ENCODE measurements at regions not wholly inside any gene's neighbourhood (a gene's known extent, or its start where the extent isn't known, plus 50 kb on each side); places are given as distances from the start of the nearest gene placed in this dataset.
"Not testable (repeated sequence)": the region's sequence is repeated elsewhere in the genome, so short reads cannot be mapped to it uniquely, and the experiment has no call there.

- no peak for DNase-seq
- in situ Hi-C loops (cut with MboI; ENCODE audit: low pct_unique_long_range_greater_than_20kb, low sequenced_read_pairs), result no loop called here
These were observed 382.6 kb downstream of the AGTPBP1 start for GRCh38 chr9:85359161-85359560.

GRCh38 chr9:85349046-85349445 is 392.7 kb downstream of the AGTPBP1 start:
- DNase-seq, result no peak
- in situ Hi-C loops (cut with MboI; ENCODE audit: low pct_unique_long_range_greater_than_20kb, low sequenced_read_pairs), result no loop called here

GRCh38 chr9:85347541-85347940 is 394.2 kb downstream of the AGTPBP1 start:
- in situ Hi-C loops (cut with MboI; ENCODE audit: low pct_unique_long_range_greater_than_20kb, low sequenced_read_pairs), result no loop called here
- no peak for DNase-seq

- in situ Hi-C loops (cut with MboI; ENCODE audit: low pct_unique_long_range_greater_than_20kb, low sequenced_read_pairs), result no loop called here
These were observed 396.9 kb downstream of the AGTPBP1 start for GRCh38 chr9:85344901-85345300.

GRCh38 chr9:85339338-85339737 is 402.4 kb downstream of the AGTPBP1 start:
- no peak for DNase-seq
- in situ Hi-C loops (cut with MboI; ENCODE audit: low pct_unique_long_range_greater_than_20kb, low sequenced_read_pairs), result no loop called here

More at GRCh38 chr9:85344901-85345300, 396.9 kb downstream of the AGTPBP1 start:
- DNase-seq, result no peak

- in situ Hi-C loops (cut with MboI; ENCODE audit: low pct_unique_long_range_greater_than_20kb, low sequenced_read_pairs), result no loop called here
- DNase-seq, result no peak
These were observed 407.5 kb downstream of the AGTPBP1 start for GRCh38 chr9:85334228-85334627.

GRCh38 chr9:85332487-85332886 is 409.3 kb downstream of the AGTPBP1 start:
- peak; percentile 11 for DNase-seq
- in situ Hi-C loops (cut with MboI; ENCODE audit: low pct_unique_long_range_greater_than_20kb, low sequenced_read_pairs), result no loop called here

- DNase-seq, result no peak
- in situ Hi-C loops (cut with MboI; ENCODE audit: low pct_unique_long_range_greater_than_20kb, low sequenced_read_pairs), result no loop called here
These were observed 410.1 kb downstream of the AGTPBP1 start for GRCh38 chr9:85331626-85332025.

GRCh38 chr9:85322592-85322991 is 419.2 kb downstream of the AGTPBP1 start:
- in situ Hi-C loops (cut with MboI; ENCODE audit: low pct_unique_long_range_greater_than_20kb, low sequenced_read_pairs), result no loop called here
- no peak for DNase-seq

- DNase-seq, result no peak
- in situ Hi-C loops (cut with MboI; ENCODE audit: low pct_unique_long_range_greater_than_20kb, low sequenced_read_pairs), result no loop called here
These were observed 420.2 kb downstream of the AGTPBP1 start for GRCh38 chr9:85321561-85321960.

- in situ Hi-C loops (cut with MboI; ENCODE audit: low pct_unique_long_range_greater_than_20kb, low sequenced_read_pairs), result no loop called here
- DNase-seq, result no peak
These were observed 421.7 kb downstream of the AGTPBP1 start for GRCh38 chr9:85319936-85320656.

- DNase-seq; in situ Hi-C loops (cut with MboI; ENCODE audit: low pct_unique_long_range_greater_than_20kb, low sequenced_read_pairs): not testable (repeated sequence)
These were observed 426.2 kb downstream of the AGTPBP1 start for GRCh38 chr9:85315535-85315934.

GRCh38 chr9:85310573-85310972 is 431.2 kb downstream of the AGTPBP1 start:
- in situ Hi-C loops (cut with MboI; ENCODE audit: low pct_unique_long_range_greater_than_20kb, low sequenced_read_pairs), result no loop called here
- peak; percentile 37 for DNase-seq

- in situ Hi-C loops (cut with MboI; ENCODE audit: low pct_unique_long_range_greater_than_20kb, low sequenced_read_pairs), result no loop called here
- no peak for DNase-seq
These were observed 438.0 kb downstream of the AGTPBP1 start for GRCh38 chr9:85303757-85304134.

- in situ Hi-C loops (cut with MboI; ENCODE audit: low pct_unique_long_range_greater_than_20kb, low sequenced_read_pairs), result no loop called here
These were observed 438.6 kb downstream of the AGTPBP1 start for GRCh38 chr9:85302938-85303756.

GRCh38 chr9:85298499-85298898 is 443.3 kb downstream of the AGTPBP1 start:
- no peak for DNase-seq
- in situ Hi-C loops (cut with MboI; ENCODE audit: low pct_unique_long_range_greater_than_20kb, low sequenced_read_pairs), result no loop called here

More at GRCh38 chr9:85302938-85303756, 438.6 kb downstream of the AGTPBP1 start:
- no peak for DNase-seq

- in situ Hi-C loops (cut with MboI; ENCODE audit: low pct_unique_long_range_greater_than_20kb, low sequenced_read_pairs); DNase-seq: not testable (repeated sequence)
These were observed 446.5 kb downstream of the AGTPBP1 start for GRCh38 chr9:85295244-85295643.

- in situ Hi-C loops (cut with MboI; ENCODE audit: low pct_unique_long_range_greater_than_20kb, low sequenced_read_pairs), result no loop called here
- DNase-seq, result no peak
These were observed 449.5 kb downstream of the AGTPBP1 start for GRCh38 chr9:85292261-85292660.

- in situ Hi-C loops (cut with MboI; ENCODE audit: low pct_unique_long_range_greater_than_20kb, low sequenced_read_pairs), result no loop called here
These were observed 450.5 kb downstream of the AGTPBP1 start for GRCh38 chr9:85291266-85291665.

GRCh38 chr9:85290019-85290418 is 451.7 kb downstream of the AGTPBP1 start:
- peak; percentile 71 for DNase-seq
- in situ Hi-C loops (cut with MboI; ENCODE audit: low pct_unique_long_range_greater_than_20kb, low sequenced_read_pairs), result no loop called here

More at GRCh38 chr9:85291266-85291665, 450.5 kb downstream of the AGTPBP1 start:
- DNase-seq, result no peak

All from KBM-7 (cell line).